IMR-90 (cell line): ENCODE measurements at regions not wholly inside any gene's neighbourhood (a gene's known extent, or its start where the extent isn't known, plus 50 kb on each side); places are given as distances from the start of the nearest gene placed in this dataset.

Experiments used
- CTCF ChIP-seq: conservative IDR thresholded peaks from 2 replicates; pipeline ENCODE4 v1.5.1; 2012; ENCODE audit warnings: mild to moderate bottlenecking, low read depth, low read length, improper control_type of control experiment
- ELK1 ChIP-seq: fragments of 150-350 bp; IDR thresholded peaks from 2 replicates; pipeline ENCODE4 v1.6.1; 2016; ENCODE audit warnings: low read depth, mild to moderate bottlenecking, low read length, moderate library complexity, borderline replicate concordance
- POLR2A ChIP-seq: IDR thresholded peaks from 2 replicates; pipeline ENCODE4 v1.6.1; 2012; ENCODE audit warnings: mild to moderate bottlenecking, low read depth, low read length
- RAD21 ChIP-seq: IDR thresholded peaks from 2 replicates; pipeline ENCODE4 v1.6.1; 2012; ENCODE audit warnings: low read length, improper control_type of control experiment
- RFX5 ChIP-seq: IDR thresholded peaks from 2 replicates; pipeline ENCODE4 v1.8.0; 2012; ENCODE audit warnings: low read depth, mild to moderate bottlenecking, low read length, moderate library complexity
- SMC3 ChIP-seq: fragments of 150-350 bp; IDR thresholded peaks from 2 replicates; pipeline ENCODE4 v1.6.1; 2016; ENCODE audit warnings: low read depth, mild to moderate bottlenecking, antibody characterized with exemption, low read length, moderate library complexity
- USF2 ChIP-seq: fragments of 150-350 bp; IDR thresholded peaks from 2 replicates; pipeline ENCODE4 v1.6.1; 2017; ENCODE audit warnings: mild to moderate bottlenecking, antibody characterized with exemption, low read length, low read depth

DNA sequence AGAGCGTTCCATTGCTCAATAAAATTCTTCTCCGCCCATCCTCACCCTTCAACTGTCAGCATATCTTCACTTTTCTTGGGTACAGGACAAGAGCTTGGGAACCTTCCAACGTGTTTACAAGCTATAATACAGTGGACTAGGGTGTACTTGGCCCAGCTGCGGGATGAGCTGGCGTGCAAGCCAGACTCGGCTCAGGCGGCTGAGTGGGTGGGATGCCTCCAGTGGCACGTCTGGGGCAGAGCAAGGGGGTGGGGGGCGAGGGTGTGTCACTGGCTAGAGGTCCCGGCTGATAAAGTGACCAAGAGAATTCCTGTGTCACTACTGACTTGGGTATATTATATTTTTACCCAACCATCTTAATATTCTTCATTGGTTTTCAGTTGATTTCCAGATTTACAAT, 179.7 kb downstream of the EVA1A start:
- TF ChIP-seq CTCF: no peak
- TF ChIP-seq POLR2A: no peak
- no peak for TF ChIP-seq USF2
- no peak for TF ChIP-seq SMC3
- no peak for TF ChIP-seq RAD21
- no peak for TF ChIP-seq RFX5
- TF ChIP-seq ELK1: no peak
